B cell (primary cell): ENCODE measurements at regions not wholly inside any gene's neighbourhood (a gene's known extent, or its start where the extent isn't known, plus 50 kb on each side); places are given as distances from the start of the nearest gene placed in this dataset.

Source experiments
- ATAC-seq: fragments of 200-7000 bp; cut with Tn5 transposase; one replicate; pipeline ENCODE4 v1.10.0; 2021; ENCODE audit warnings: low read depth, mild to moderate bottlenecking, moderate number of reproducible peaks, moderate library complexity
- CTCF ChIA-PET: fragments of 350-600 bp; sonication (Branson Sonifier 250); formaldehyde crosslinking; loops from one replicate; lab custom pipeline; 2021; ENCODE audit warnings: antibody characterized with exemption, inconsistent platforms; lab: Charles Lee
- POLR2A ChIA-PET: fragments of 350-600 bp; sonication (Branson Sonifier 250); formaldehyde crosslinking; loops from one replicate; lab custom pipeline; 2021; ENCODE audit warnings: antibody characterized with exemption; lab: Charles Lee
- DNase-seq: peaks from one replicate; pipeline ENCODE4 v3.0.0; 2013
- H2AFZ ChIP-seq: 2 replicates; pipeline ENCODE4 v1.6.1; 2012; ENCODE audit warnings: mild to moderate bottlenecking, low read depth, low read length; ENCODE audit not compliant: insufficient read depth, poor library complexity, severe bottlenecking
- H3K27ac ChIP-seq, 2 donors: 1 replicate in 1 of 2; 2 replicates in 1 of 2; pipeline ENCODE4 v1.5.1; 2012 to 2013; ENCODE audit warnings: low read length in 2 of 2, mild to moderate bottlenecking in 2 of 2, moderate library complexity in 1 of 2
- H3K27me3 ChIP-seq, 4 experiments: fragments of 200-600 bp in 1 of 4; sonication (generic) in 1 of 4; replicated peaks in 1 of 4; 1 replicate in 2 of 4; 2 replicates in 2 of 4; pipeline versions ENCODE4 v1.6.1 to v1.7.0; 2013 to 2016; ENCODE audit warnings: low read length in 3 of 4, mild to moderate bottlenecking in 2 of 4, mixed read lengths in 1 of 4, moderate library complexity in 1 of 4; ENCODE audit not compliant: insufficient read depth in 4 of 4, control insufficient read depth in 3 of 4; ENCODE audit errors: control extremely low read depth in 1 of 4
- H3K36me3 ChIP-seq, 2 experiments: replicated peaks in 1 of 2; 1 replicate in 1 of 2; 2 replicates in 1 of 2; pipeline versions ENCODE4 v1.6.1 to v1.7.1; 2013; ENCODE audit warnings: low read length in 1 of 2; ENCODE audit not compliant: insufficient read depth in 2 of 2, control insufficient read depth in 1 of 2; ENCODE audit errors: control extremely low read depth in 1 of 2, extremely low read depth in 1 of 2
- H3K4me1 ChIP-seq, 2 donors: fragments of 200-600 bp in 1 of 2; sonication (generic) in 1 of 2; 1 replicate in 1 of 2; 2 replicates in 1 of 2; pipeline versions ENCODE4 v1.5.1 to v1.6.1; 2013 to 2017; ENCODE audit warnings: low read length in 2 of 2; ENCODE audit not compliant: control insufficient read depth in 2 of 2, insufficient read depth in 2 of 2
- H3K4me2 ChIP-seq: replicated peaks from 2 replicates; pipeline ENCODE3; 2012; ENCODE audit warnings: mild to moderate bottlenecking, low read depth, low read length; ENCODE audit not compliant: poor library complexity, severe bottlenecking
- H3K4me3 ChIP-seq, 5 experiments: fragments of 200-600 bp in 1 of 5; sonication (generic) in 1 of 5; 1 replicate in 3 of 5; 2 replicates in 2 of 5; pipeline versions ENCODE4 v1.5.1 to v1.7.0; 2011 to 2016; ENCODE audit warnings: low read length in 4 of 5, mild to moderate bottlenecking in 4 of 5, low read depth in 2 of 5, control low read depth in 1 of 5, moderate library complexity in 1 of 5; ENCODE audit not compliant: insufficient read depth in 1 of 5; ENCODE audit errors: control extremely low read depth in 1 of 5, extremely low read depth in 1 of 5
- H3K79me2 ChIP-seq: fragments of 200-600 bp; sonication (generic); one replicate; pipeline ENCODE4 v1.6.0; 2016; ENCODE audit warnings: low read length; ENCODE audit not compliant: control insufficient read depth, insufficient read depth
- H3K9ac ChIP-seq: fragments of 200-600 bp; sonication (generic); 2 replicates; pipeline ENCODE4 v1.6.1; 2017; ENCODE audit warnings: mild to moderate bottlenecking, low read length, moderate library complexity
- H3K9me3 ChIP-seq, 3 donors: one replicate each; pipeline versions ENCODE4 v1.6.1 to v1.7.1; 2013; ENCODE audit warnings: low read length in 2 of 3; ENCODE audit not compliant: control insufficient read depth in 2 of 3, insufficient read depth in 1 of 3; ENCODE audit errors: control extremely low read depth in 1 of 3
- H4K20me1 ChIP-seq: 2 replicates; pipeline ENCODE4 v1.6.0; 2012; ENCODE audit warnings: mild to moderate bottlenecking, low read length; ENCODE audit not compliant: insufficient read depth, control insufficient read depth, poor library complexity, severe bottlenecking
- H3K27ac Mint-ChIP-seq: one replicate; pipeline ENCODE4 v1.8.0; 2021; ENCODE audit warnings: mixed read lengths
- H3K27me3 Mint-ChIP-seq: one replicate; pipeline ENCODE4 v1.8.0; 2021; ENCODE audit warnings: mixed read lengths
- H3K4me1 Mint-ChIP-seq: one replicate; pipeline ENCODE4 v1.8.0; 2021; ENCODE audit warnings: mixed read lengths
- H3K4me3 Mint-ChIP-seq: one replicate; pipeline ENCODE4 v1.8.0; 2021; ENCODE audit warnings: mixed read lengths
- H3K9me3 Mint-ChIP-seq: one replicate; pipeline ENCODE4 v1.8.0; 2022; ENCODE audit warnings: mixed read lengths; ENCODE audit not compliant: insufficient read depth
- CTCF ChIP-seq: fragments of 200-600 bp; IDR thresholded peaks from one replicate; pipeline ENCODE4 v1.8.0; 2022; ENCODE audit warnings: antibody characterized with exemption, mild to moderate bottlenecking
- EZH2 ChIP-seq: IDR thresholded peaks from 2 replicates; pipeline ENCODE4 v1.6.1; 2012; ENCODE audit warnings: borderline replicate concordance, low read depth, mild to moderate bottlenecking, moderate library complexity, low read length; ENCODE audit not compliant: insufficient read depth, poor library complexity, severe bottlenecking
- WGBS: methylation state at CpG from one replicate; pipeline ENCODE4 v1.1.5; 2013; ENCODE audit warnings: missing lambda C conversion rate; ENCODE audit not compliant: insufficient coverage; 5-methylcytosine and 5-hydroxymethylcytosine counted together
- intact Hi-C: fragments of 100-400 bp; cut with micrococcal nuclease; formaldehyde crosslinking; loops from one replicate; pipeline ENCODE4 v1.10.0; 2022

- TF ChIP-seq CTCF (no peak), EZH2 (no peak)
- H3K27ac Mint-ChIP-seq = no peak overlapping the region
- no peaks in the 10 kb centered on the region for H3K27me3 ChIP-seq
- no peak overlapping the region for H3K27ac ChIP-seq
- H2AFZ ChIP-seq = no peak overlapping the region
- no peak overlapping the region for H3K4me2 ChIP-seq
- no peaks in the 10 kb centered on the region for H3K79me2 ChIP-seq
- H3K4me3 ChIP-seq = no peak overlapping the region
- intact Hi-C loops = no loop called here
- H3K9me3 ChIP-seq = no peaks in the 10 kb centered on the region
- ATAC-seq = no peak
- DNase-seq = no peak
- H3K4me1 ChIP-seq = peaks cover 4 to 16% of the 10 kb centered on the region in 2 donors
- no peaks in the 10 kb centered on the region for H4K20me1 ChIP-seq
- CTCF ChIA-PET = interaction anchor here (1.3 to 2.4 kb wide), 3 partner anchors 9 to 350 kb away, joined by 4 to 5 read pairs (median 5); no protein-coding TSS in a partner anchor
- H3K9ac ChIP-seq = no peak overlapping the region
- no peaks in the 10 kb centered on the region for H3K36me3 ChIP-seq
- no peak overlapping the region for H3K4me3 Mint-ChIP-seq
- peaks cover 16% of the 10 kb centered on the region for H3K4me1 Mint-ChIP-seq
- H3K27me3 Mint-ChIP-seq = no peaks in the 10 kb centered on the region
- H3K9me3 Mint-ChIP-seq = no peaks in the 10 kb centered on the region
- POLR2A ChIA-PET = no interaction called here
- 87% methylated on average over 12 of the region's 12 CpGs for WGBS
Observed at GRCh38 chr11:121241343-121242211, 51.0 kb upstream of the SC5D start.
